GM18519 (cell line): ENCODE measurements at regions not wholly inside any gene's neighbourhood (a gene's known extent, or its start where the extent isn't known, plus 50 kb on each side); places are given as distances from the start of the nearest gene placed in this dataset.

Experiments used
- ATAC-seq: cut with Tn5 transposase; IDR thresholded peaks from one replicate; pipeline ENCODE4 v1.9.1; 2021; ENCODE audit warnings: mild to moderate bottlenecking, moderate library complexity; ENCODE audit not compliant: unreplicated experiment, low FRiP score

DNA sequence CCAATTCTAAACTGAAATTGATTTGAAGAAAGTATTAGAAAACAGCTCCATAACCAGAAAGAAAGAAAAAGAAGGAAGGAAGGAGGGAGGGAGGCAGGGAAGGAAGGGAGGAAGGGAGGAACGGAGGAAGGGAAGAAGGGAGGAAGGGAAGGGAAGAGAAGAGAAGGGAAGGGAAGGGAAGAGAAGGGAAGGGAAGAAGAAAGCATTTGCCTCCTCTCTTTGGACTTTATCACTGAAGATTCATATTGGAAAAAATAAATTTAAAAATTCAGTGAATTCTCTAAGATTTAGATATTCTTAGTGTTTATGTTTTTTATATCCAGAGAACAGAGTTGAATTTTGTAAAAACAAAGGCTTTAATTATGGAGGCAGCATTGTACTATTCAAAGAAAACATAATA lies 68.5 kb upstream of the NXT1 start:
- no peak for ATAC-seq

- no peak for ATAC-seq
Observed at GRCh38 chr20:23279836-23280235, 70.8 kb upstream of the NXT1 start.

- ATAC-seq = no peak
Observed at GRCh38 chr20:23278172-23278571, 72.4 kb upstream of the NXT1 start.

GRCh38 chr20:23277316-23277715 lies 73.3 kb upstream of the NXT1 start:
- no peak for ATAC-seq

- no peak for ATAC-seq
Observed at GRCh38 chr20:23273776-23274175, 76.8 kb upstream of the NXT1 start.

GRCh38 chr20:23272176-23273029 lies 78.2 kb upstream of the NXT1 start:
- no peak for ATAC-seq

- no peak for ATAC-seq
Observed at GRCh38 chr20:23270382-23270911, 80.1 kb upstream of the NXT1 start.

- no peak for ATAC-seq
Observed at GRCh38 chr20:23269954-23270353, 80.6 kb upstream of the NXT1 start.

GRCh38 chr20:23268792-23269354 lies 81.7 kb upstream of the NXT1 start:
- ATAC-seq = no peak

DNA sequence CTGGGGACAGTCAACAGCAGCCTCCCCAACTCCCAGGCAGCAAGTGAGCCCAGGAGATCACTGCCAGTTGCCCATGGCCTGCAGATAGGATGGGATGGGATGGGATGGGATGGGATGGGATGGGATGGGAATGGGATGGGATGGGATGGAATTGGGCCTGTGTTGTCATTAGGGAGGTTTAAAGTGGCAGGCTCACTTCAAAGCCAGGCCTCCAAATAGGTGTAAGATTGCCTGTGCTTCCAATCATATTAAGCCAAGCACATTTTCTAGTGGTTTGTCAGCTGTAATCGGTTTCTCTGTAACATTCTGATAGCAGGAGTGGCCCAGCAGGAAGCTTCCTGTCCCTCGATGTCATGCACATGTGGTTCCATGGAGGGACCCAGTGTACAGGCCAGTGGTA lies 82.7 kb upstream of the NXT1 start:
- no peak for ATAC-seq

DNA sequence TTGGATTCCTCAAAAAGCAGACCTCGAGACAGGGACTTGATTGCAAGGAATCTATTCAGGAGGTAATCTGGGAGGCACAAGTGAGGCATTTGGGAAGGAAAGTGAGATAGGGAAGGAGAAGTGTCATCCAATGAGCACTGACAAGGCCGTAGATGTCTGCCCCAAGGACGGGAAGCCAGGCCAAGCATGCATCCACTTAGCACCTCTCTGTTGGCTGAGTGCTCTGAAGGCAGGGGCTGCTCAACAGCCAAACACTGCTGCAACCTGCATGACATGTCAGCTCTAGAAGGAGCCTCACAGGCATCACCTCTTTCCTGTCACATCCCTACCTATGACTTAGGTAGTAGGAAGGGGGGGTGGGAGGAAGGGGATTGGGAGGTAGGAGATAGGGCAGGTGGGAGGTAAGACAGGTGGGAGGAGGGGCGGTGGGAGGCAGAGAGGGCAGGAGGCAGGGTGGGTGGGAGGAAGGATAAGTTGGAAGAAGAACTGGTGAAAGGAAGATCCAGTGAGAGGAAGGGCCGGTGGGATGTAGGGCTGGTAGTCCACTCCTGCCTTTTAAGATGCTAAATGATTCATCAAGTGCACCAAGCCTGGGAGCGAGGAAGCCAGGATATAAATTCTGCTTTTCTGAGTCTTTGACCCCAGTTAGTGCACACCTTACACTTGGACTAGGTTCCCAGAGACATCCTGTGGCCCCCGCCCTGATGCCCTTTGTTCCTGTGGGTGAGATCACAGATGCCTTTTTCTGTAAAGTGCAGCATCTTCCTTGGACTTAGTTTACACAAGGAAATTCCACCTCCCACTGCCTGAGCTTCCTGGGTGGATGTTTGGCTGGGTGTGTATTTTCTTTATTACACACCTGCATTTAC lies 83.8 kb upstream of the NXT1 start:
- no peak for ATAC-seq

- no peak for ATAC-seq
Observed at GRCh38 chr20:23265226-23265625, 85.4 kb upstream of the NXT1 start.

DNA sequence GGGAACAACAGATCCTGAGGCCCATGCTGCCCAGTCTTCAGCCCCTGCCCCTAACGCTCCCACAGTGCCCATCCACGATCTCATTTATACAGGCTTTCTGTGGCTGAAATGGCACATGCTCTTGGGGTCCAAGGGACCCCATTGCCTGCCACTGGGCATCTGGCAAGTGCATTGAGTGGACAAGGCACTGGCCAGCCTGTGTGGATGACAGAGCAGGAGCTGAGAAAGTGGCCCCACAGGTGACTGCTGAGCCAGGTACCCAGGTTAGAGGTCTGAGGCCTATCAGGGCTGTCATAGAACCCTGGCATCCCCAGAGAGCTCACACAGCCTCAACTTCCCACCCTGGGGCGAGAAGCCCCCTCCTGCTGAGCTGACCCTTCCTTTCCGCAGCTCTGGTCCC lies 86.0 kb upstream of the NXT1 start:
- ATAC-seq = no peak

GRCh38 chr20:23260181-23260840 lies 90.3 kb upstream of the NXT1 start:
- ATAC-seq = no peak

DNA sequence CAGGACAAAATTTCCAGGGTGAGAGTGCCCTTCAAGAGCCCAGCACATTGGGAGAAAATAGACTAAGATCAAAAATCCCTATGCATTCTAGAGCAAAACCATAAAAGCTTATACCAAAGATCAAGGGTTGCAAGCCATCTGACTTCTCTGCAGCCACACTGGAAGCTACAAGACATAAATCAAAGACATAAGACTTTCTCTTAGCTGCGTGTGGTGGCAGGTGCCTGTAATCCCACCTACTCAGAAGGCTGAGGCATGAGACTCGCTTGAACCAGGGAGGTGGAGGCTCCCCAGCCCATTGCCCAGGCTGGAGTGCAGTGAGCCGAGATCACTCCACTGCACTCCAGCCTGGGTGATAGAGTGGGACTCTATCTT lies 91.9 kb upstream of the NXT1 start:
- ATAC-seq = no peak

DNA sequence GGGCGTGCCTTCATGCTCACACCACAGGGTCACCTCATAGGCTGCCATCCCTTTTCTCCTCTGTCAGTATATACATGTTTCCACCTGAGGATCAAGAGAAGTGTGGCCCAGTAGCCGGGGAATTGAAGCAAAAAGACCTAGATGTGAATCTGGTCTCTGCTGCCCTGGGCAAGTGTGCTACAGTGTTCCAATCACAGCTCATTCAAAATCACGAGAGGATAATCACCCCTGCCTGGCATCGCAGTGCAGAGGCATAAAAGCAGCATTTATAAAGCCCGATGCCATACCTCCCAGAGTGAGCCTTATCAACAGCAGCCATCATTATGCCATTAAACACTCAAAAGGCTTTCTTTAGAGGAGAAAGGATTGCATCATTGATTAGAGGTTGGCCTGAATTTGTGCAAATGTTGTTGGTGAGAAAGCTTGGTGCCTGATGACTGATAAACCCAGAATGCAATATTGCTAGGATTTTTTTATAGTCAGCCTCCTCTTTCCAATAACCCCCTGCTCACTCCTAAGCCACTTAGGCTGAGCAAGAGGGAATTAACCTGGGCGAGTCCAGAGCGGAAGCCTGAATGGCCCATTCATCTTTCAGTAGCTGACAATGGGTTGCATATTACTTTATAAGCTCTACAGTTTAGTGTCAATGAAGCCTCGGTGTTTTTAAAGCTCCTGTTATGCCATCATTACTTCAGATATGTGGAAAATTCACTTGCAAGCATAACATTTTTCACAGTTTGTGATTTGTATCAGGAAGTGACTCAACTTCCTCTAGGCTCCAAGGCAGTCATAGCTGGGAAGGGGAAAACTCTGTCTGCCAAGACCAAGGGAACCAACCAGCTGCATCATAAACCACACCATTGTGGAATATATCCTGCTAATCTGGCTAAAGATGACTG lies 92.5 kb upstream of the NXT1 start:
- ATAC-seq = no peak

DNA sequence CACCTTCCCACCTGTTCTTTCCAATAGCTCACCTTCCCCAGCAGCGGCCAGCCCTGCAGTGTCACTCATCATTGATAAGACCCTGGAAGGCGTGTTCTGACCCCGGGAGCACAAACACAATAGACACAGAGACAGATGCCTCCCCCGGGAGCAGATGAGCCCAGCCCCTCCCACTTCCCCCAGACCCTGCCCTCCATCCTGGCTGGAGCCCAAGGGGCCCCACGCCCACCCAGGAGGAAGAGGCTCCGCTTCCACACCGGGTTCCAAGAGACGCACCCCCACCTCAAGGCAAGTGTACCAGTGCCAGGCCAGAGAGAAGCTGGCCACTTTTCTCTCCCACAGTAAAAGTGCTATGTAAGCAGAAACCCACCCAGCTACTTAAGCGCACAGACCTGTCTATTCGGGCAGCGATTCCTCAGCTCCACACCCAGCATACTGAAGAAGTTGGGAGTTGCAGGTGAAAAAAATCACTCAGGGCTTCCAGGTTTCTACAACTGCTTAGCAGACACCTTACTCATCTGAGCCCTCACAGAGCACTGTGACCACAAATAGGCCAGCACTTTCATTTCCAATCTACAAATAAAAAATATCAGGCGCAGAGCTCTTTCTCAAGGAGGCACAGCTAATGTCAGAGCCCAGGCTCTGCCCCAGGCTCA lies 93.4 kb upstream of the NXT1 start:
- no peak for ATAC-seq

GRCh38 chr20:23255716-23256385 lies 94.7 kb upstream of the NXT1 start:
- ATAC-seq = no peak

DNA sequence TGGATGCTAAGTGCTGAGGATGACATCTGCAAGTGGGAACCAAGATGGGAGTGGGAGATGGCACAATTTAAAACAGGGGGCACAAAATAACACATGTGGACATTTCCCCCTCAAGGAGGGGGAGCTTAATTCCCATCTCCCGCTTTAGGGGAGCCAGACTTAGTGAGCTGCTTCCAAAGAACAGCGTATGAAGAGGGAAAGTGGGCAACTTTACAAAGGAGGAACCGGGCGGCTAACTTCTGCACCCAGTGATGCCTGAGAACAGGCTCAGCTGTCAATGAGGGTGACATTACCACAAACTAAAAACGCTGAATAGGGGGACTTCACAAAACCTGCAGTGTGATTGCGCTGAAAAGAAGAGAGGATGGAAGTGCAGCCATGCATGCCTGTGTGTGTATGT lies 95.5 kb upstream of the NXT1 start:
- ATAC-seq = no peak
